ENCODE measurements at regions not wholly inside any gene's neighbourhood (a gene's known extent, or its start where the extent isn't known, plus 50 kb on each side); places are given as distances from the start of the nearest gene placed in this dataset.

GRCh38 chr1:8239039-8239305 lies 78.9 kb upstream of the SLC45A1 start:
- no peak for TF ChIP-seq RFX5 (IDR thresholded peaks at IDR 0.05; ENCODE audit: low read depth, low read length)
- TF ChIP-seq, protein P1, sequence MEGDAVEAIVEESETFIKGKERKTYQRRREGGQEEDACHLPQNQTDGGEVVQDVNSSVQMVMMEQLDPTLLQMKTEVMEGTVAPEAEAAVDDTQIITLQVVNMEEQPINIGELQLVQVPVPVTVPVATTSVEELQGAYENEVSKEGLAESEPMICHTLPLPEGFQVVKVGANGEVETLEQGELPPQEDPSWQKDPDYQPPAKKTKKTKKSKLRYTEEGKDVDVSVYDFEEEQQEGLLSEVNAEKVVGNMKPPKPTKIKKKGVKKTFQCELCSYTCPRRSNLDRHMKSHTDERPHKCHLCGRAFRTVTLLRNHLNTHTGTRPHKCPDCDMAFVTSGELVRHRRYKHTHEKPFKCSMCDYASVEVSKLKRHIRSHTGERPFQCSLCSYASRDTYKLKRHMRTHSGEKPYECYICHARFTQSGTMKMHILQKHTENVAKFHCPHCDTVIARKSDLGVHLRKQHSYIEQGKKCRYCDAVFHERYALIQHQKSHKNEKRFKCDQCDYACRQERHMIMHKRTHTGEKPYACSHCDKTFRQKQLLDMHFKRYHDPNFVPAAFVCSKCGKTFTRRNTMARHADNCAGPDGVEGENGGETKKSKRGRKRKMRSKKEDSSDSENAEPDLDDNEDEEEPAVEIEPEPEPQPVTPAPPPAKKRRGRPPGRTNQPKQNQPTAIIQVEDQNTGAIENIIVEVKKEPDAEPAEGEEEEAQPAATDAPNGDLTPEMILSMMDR (conservative IDR thresholded peaks at IDR 0.05; ENCODE audit: low read depth, low read length), result peak; percentile 46
- no peak for TF ChIP-seq FOS (IDR thresholded peaks at IDR 0.05; ENCODE audit: low read depth, low read length)
- no peak for TF ChIP-seq RCOR1 (IDR thresholded peaks at IDR 0.05; ENCODE audit: insufficient replicate concordance, low read length)
- TF ChIP-seq MAZ (IDR thresholded peaks at IDR 0.05; ENCODE audit: borderline replicate concordance, low read depth, low read length), result no peak
- peak; percentile 46 for TF ChIP-seq SMC3 (IDR thresholded peaks at IDR 0.05; ENCODE audit: low read depth, low read length)
- TF ChIP-seq, protein P2, sequence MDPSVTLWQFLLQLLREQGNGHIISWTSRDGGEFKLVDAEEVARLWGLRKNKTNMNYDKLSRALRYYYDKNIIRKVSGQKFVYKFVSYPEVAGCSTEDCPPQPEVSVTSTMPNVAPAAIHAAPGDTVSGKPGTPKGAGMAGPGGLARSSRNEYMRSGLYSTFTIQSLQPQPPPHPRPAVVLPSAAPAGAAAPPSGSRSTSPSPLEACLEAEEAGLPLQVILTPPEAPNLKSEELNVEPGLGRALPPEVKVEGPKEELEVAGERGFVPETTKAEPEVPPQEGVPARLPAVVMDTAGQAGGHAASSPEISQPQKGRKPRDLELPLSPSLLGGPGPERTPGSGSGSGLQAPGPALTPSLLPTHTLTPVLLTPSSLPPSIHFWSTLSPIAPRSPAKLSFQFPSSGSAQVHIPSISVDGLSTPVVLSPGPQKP (IDR thresholded peaks at IDR 0.05; ENCODE audit: borderline replicate concordance, low read depth, low read length), result no peak
